ENCODE measurements at regions not wholly inside any gene's neighbourhood (a gene's known extent, or its start where the extent isn't known, plus 50 kb on each side); places are given as distances from the start of the nearest gene placed in this dataset.
A peak's percentile ranks its signal among the peaks of the same experiment; 100 is the strongest.

DNA sequence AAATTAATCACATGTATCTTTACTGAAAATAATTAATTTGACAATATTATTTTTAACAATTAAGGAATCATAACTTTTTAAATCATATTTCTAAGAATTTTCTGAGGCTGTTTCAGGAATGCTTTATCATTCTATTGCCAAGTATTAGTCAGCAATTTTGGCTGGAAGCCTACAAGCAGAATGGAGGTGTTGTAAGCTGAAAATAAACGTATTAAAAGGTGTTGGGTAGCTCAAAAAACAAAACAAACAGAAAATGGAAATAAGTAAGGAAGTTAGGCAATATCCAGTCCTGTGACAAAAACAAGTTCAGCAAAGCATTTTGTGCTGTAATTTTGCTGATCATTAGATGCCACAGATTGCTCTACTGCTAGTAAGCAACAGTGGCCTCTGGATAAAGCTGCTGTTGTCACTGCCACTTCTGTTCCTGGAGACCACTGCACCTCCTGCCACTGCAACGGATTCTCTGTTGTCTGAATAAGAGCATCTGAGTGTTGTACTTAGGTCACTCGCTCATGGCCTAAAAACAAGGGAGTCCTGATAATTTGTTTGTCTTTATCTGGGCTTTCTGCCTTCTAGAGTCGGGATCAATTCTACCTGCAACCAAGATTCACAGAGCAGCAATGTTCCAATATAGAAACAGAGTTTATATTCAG lies 63.5 kb upstream of the SLITRK3 start (continued):
- TF ChIP-seq, protein P1, sequence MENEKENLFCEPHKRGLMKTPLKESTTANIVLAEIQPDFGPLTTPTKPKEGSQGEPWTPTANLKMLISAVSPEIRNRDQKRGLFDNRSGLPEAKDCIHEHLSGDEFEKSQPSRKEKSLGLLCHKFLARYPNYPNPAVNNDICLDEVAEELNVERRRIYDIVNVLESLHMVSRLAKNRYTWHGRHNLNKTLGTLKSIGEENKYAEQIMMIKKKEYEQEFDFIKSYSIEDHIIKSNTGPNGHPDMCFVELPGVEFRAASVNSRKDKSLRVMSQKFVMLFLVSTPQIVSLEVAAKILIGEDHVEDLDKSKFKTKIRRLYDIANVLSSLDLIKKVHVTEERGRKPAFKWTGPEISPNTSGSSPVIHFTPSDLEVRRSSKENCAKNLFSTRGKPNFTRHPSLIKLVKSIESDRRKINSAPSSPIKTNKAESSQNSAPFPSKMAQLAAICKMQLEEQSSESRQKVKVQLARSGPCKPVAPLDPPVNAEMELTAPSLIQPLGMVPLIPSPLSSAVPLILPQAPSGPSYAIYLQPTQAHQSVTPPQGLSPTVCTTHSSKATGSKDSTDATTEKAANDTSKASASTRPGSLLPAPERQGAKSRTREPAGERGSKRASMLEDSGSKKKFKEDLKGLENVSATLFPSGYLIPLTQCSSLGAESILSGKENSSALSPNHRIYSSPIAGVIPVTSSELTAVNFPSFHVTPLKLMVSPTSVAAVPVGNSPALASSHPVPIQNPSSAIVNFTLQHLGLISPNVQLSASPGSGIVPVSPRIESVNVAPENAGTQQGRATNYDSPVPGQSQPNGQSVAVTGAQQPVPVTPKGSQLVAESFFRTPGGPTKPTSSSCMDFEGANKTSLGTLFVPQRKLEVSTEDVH (IDR thresholded peaks at IDR 0.05; ENCODE audit: low read depth, partially characterized antibody): no peak

DNA sequence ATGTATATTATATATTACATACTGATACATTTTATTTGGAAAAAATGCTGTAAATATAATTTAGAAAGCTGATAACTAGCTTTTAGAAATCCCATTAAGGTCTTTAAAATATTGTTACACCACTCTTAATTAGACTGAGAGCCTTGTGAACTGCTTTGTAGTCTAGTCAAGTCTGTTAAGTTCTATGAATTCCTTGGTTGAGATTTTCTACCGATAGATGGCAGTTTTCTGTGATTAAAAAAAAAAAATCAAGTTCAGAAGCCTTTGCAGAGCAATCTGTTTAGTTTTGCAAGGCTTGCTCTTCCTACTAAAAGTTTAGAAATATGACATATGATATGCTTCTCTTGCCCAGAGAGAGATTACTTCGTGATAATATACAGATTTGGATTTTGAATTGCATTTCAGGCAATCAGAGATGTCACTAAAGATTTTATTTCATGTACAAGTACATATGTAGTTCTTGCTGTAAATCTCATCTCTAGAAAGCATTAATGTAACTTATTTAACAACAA lies 60.4 kb upstream of the SLITRK3 start:
- H2AFZ ChIP-seq (ENCODE audit: control insufficient read depth, low read depth, low read length): no peak overlapping the region
- POLR2A ChIA-PET: no interaction called here
- FAIRE-seq (no peak), ATAC-seq (peak; percentile 31; the same call in 1 of the 3 replicates), DNase-seq (ENCODE audit: low read depth, low spot score) (no peak)
- no peaks in the 10 kb centered on the region for H3K36me3 ChIP-seq (ENCODE audit: control insufficient read depth in 2 of 2, insufficient read depth in 2 of 2, low read length in 1 of 2)
- no peak overlapping the region for H3K4me3 ChIP-seq
- H3K4me2 ChIP-seq (ENCODE audit: control insufficient read depth, insufficient read depth): no peak overlapping the region
- H4K20me1 ChIP-seq (ENCODE audit: control insufficient read depth, insufficient read depth): no peaks in the 10 kb centered on the region
- TF ChIP-seq, protein P2, sequence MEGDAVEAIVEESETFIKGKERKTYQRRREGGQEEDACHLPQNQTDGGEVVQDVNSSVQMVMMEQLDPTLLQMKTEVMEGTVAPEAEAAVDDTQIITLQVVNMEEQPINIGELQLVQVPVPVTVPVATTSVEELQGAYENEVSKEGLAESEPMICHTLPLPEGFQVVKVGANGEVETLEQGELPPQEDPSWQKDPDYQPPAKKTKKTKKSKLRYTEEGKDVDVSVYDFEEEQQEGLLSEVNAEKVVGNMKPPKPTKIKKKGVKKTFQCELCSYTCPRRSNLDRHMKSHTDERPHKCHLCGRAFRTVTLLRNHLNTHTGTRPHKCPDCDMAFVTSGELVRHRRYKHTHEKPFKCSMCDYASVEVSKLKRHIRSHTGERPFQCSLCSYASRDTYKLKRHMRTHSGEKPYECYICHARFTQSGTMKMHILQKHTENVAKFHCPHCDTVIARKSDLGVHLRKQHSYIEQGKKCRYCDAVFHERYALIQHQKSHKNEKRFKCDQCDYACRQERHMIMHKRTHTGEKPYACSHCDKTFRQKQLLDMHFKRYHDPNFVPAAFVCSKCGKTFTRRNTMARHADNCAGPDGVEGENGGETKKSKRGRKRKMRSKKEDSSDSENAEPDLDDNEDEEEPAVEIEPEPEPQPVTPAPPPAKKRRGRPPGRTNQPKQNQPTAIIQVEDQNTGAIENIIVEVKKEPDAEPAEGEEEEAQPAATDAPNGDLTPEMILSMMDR (IDR thresholded peaks at IDR 0.05 in 2 of 3, conservative IDR thresholded peaks at IDR 0.05 in 1 of 3; ENCODE audit: control insufficient read depth in 2 of 3, extremely low read depth in 1 of 3, insufficient read depth in 1 of 3, low read depth in 3 of 3, low read length in 3 of 3): peak in 1 of 3 experiments; percentile 4; a peak in 1 of 6 replicates
- no peak for TF ChIP-seq RBBP5 (conservative IDR thresholded peaks at IDR 0.05)
- CTCF ChIA-PET: interaction anchor here (0.8 to 2.6 kb wide), 6 partner anchors 9 to 1428 kb away, joined by 3 to 17 read pairs (median 6); no protein-coding TSS in a partner anchor
- SMC1A ChIA-PET (ENCODE audit: uncharacterized antibody, unreplicated experiment): interaction anchor here (1.0 to 2.7 kb wide), 2 partner anchors 11 to 1149 kb away, joined by 3 to 19 read pairs; no protein-coding TSS in a partner anchor
- no peak overlapping the region for H3K27ac ChIP-seq (ENCODE audit: control insufficient read depth, insufficient read depth)
- H3K9me3 ChIP-seq (replicated peaks; ENCODE audit: control insufficient read depth, insufficient read depth, low read length): no peaks in the 10 kb centered on the region
- intact Hi-C loops (cut with micrococcal nuclease; ENCODE audit: unreplicated experiment) (no loop called here), in situ Hi-C loops (cut with MboI) (no loop called here)
- WGBS (ENCODE audit: insufficient coverage, insufficient replicate concordance, low lambda C conversion rate, missing lambda C conversion rate): 5% methylated on average over 2 of the region's 2 CpGs
- no peaks in the 10 kb centered on the region for H3K4me1 ChIP-seq (ENCODE audit: control insufficient read depth, insufficient read depth, low read length)
- no TSS peak for BruUV-seq (replicated peaks)
- no peaks in the 10 kb centered on the region for H3K79me2 ChIP-seq (ENCODE audit: control insufficient read depth, insufficient read depth, low read length)
- H3K27me3 ChIP-seq (replicated peaks in 1 of 2; ENCODE audit: control insufficient read depth in 2 of 2, insufficient read depth in 2 of 2, low read length in 1 of 2): no peaks in the 10 kb centered on the region
- no peak overlapping the region for H3K9ac ChIP-seq (ENCODE audit: control insufficient read depth, insufficient read depth, low read length)
- RAD21 ChIA-PET (ENCODE audit: unreplicated experiment): interaction anchor here (1.7 kb wide), 1 partner anchor 83 kb away, joined by 8 read pairs; no protein-coding TSS in a partner anchor
